Esophagus squamous epithelium (tissue), 5 donors: ENCODE measurements at regions not wholly inside any gene's neighbourhood (a gene's known extent, or its start where the extent isn't known, plus 50 kb on each side); places are given as distances from the start of the nearest gene placed in this dataset.

Experiments
- DNase-seq: peaks from one replicate; lab custom pipeline; 2025; lab: John Stamatoyannopoulos, UW
- H3K27ac ChIP-seq, 4 donors: fragments of 200-600 bp; sonication (generic); one replicate each; pipeline ENCODE4 v1.5.1; 2016 to 2019; ENCODE audit warnings: mild to moderate bottlenecking in 1 of 4
- H3K27me3 ChIP-seq, 4 donors: fragments of 200-600 bp; sonication (generic); 1 replicate in 3 of 4; 2 replicates in 1 of 4; pipeline versions ENCODE4 v1.5.1 to v1.6.0; 2017 to 2021; ENCODE audit warnings: antibody characterized with exemption in 1 of 4
- H3K36me3 ChIP-seq, 3 donors: fragments of 200-600 bp; sonication (generic); one replicate each; pipeline ENCODE4 v1.5.1; 2016 to 2019
- H3K4me1 ChIP-seq, 3 donors: fragments of 200-600 bp; sonication (generic); one replicate each; pipeline ENCODE4 v1.5.1; 2017 to 2019
- H3K4me3 ChIP-seq, 4 donors: fragments of 200-600 bp; sonication (generic); 1 replicate in 3 of 4; 2 replicates in 1 of 4; pipeline ENCODE4 v1.5.1; 2016 to 2019; ENCODE audit warnings: mild to moderate bottlenecking in 2 of 4, moderate library complexity in 1 of 4
- H3K9me3 ChIP-seq, 3 donors: fragments of 200-600 bp; sonication (generic); one replicate each; pipeline ENCODE4 v1.5.1; 2016 to 2019
- POLR2A ChIP-seq, 4 donors: fragments of 450-650 bp; IDR thresholded peaks; one replicate each; pipeline ENCODE4 v1.6.1; 2017; ENCODE audit warnings: antibody characterized with exemption in 4 of 4, mild to moderate bottlenecking in 4 of 4, moderate library complexity in 3 of 4
- WGBS, 2 donors: methylation state at CpG; one replicate each; pipeline ENCODE4 v1.1.5; 2018; 5-methylcytosine and 5-hydroxymethylcytosine counted together
- intact Hi-C: fragments of 100-400 bp; cut with DNase I; formaldehyde crosslinking; loops from one replicate; pipeline ENCODE4 v1.15.0; 2022
- TF ChIP-seq, protein P1 (sequence below), 6 experiments: fragments of 450-650 bp in 4 of 6; fragments of 200-600 bp in 2 of 6; sonication (generic) in 2 of 6; IDR thresholded peaks; one replicate each; pipeline ENCODE4 v1.5.1; 2016 to 2019; ENCODE audit warnings: antibody characterized with exemption in 6 of 6, mild to moderate bottlenecking in 4 of 6, moderate library complexity in 4 of 6
- donor health status: DM: yes; HTN: yes; CAD: no.

DNA sequence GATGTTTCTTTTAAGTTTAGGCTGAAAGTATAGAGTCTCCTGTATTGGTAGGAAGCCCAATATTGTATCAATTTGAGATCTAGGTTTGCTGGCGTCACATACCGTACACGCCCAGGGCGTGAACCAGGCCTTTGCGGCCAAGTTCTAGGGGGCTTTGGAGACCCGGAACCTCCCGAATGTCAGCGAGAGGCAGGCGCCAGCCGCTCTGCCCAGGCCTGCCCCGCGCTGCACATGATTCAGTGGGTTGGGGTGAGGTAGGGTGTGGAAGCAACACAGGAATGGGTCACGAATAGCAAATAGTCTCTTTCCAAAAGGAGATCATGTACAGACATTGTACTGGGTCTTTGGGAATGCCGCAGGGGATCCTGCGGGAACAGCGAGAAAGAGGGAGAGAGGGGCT, 195.7 kb upstream of the FAT1 start:
- WGBS, 2 donors, result 84 to 86% methylated on average over 9 to 11 of the region's 16 CpGs
- no peak for DNase-seq
- Histone ChIP-seq H3K27ac (no peak overlapping the region), H3K9me3 (no peaks in the 10 kb centered on the region), H3K4me1 (peaks cover 0 to 6% (median 0%) of the 10 kb centered on the region in 3 donors), H3K27me3 (no peaks in the 10 kb centered on the region), H3K36me3 (no peaks in the 10 kb centered on the region), H3K4me3 (no peak overlapping the region)
- TF ChIP-seq, protein P1, sequence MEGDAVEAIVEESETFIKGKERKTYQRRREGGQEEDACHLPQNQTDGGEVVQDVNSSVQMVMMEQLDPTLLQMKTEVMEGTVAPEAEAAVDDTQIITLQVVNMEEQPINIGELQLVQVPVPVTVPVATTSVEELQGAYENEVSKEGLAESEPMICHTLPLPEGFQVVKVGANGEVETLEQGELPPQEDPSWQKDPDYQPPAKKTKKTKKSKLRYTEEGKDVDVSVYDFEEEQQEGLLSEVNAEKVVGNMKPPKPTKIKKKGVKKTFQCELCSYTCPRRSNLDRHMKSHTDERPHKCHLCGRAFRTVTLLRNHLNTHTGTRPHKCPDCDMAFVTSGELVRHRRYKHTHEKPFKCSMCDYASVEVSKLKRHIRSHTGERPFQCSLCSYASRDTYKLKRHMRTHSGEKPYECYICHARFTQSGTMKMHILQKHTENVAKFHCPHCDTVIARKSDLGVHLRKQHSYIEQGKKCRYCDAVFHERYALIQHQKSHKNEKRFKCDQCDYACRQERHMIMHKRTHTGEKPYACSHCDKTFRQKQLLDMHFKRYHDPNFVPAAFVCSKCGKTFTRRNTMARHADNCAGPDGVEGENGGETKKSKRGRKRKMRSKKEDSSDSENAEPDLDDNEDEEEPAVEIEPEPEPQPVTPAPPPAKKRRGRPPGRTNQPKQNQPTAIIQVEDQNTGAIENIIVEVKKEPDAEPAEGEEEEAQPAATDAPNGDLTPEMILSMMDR (IDR thresholded peaks at IDR 0.05), result no peak
- TF ChIP-seq POLR2A (IDR thresholded peaks at IDR 0.05), result no peak
- intact Hi-C loops, result no loop called here

DNA sequence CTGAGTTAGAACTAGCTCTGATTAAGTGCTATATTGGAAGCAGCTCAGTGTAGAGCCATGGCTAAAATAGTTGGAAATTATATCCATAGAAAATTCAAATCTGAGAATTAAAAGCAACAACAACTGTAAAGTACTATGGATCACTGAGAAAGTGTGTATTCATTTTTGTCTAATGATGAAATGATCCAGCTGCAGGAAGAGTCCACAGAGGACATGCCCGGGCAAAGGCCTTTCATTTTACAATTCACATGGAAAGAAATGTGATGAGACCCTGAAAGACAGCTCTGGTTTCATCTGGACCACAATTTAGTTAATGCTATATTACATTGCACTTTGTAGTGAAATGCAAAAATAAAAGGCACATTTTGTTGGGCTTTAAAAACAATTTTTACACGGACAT, 196.8 kb upstream of the FAT1 start:
- WGBS, 2 donors, result 43 to 49% methylated on average over 2 of the region's 2 CpGs
- Histone ChIP-seq H3K36me3 (no peaks in the 10 kb centered on the region), H3K9me3 (no peaks in the 10 kb centered on the region), H3K27ac (peak overlapping the region in 1 of 4 donors; percentile 52), H3K4me3 (no peak overlapping the region), H3K27me3 (no peaks in the 10 kb centered on the region), H3K4me1 (peaks cover 0 to 6% (median 0%) of the 10 kb centered on the region in 3 donors)
- intact Hi-C loops, result no loop called here
- DNase-seq, result no peak
- no peak for TF ChIP-seq POLR2A (IDR thresholded peaks at IDR 0.05)
- TF ChIP-seq, protein P1 (IDR thresholded peaks at IDR 0.05), result no peak

DNA sequence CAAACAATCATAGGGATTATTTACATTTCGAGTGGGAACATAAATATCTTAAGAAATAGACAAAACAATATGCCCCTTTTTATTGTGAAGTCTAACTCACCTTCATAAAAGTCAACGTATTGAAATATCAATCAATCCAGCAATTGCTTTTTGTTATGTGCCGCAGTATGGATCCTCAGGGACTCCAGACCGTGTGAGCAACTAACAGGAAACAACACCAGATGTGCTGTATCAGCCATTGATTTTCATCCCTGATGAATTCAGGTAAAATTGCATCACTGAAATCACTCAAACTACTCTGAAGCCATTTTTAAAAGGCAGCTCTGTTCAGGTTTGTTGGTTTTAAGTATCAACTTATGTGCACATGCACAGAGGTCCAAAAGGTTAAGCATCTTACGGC, 197.3 kb upstream of the FAT1 start:
- Histone ChIP-seq H3K36me3 (no peaks in the 10 kb centered on the region), H3K9me3 (no peaks in the 10 kb centered on the region), H3K4me1 (peaks cover 0 to 6% (median 0%) of the 10 kb centered on the region in 3 donors), H3K4me3 (no peak overlapping the region), H3K27me3 (no peaks in the 10 kb centered on the region), H3K27ac (no peak overlapping the region)
- WGBS, 2 donors, result 48 to 56% methylated on average over 5 of the region's 5 CpGs
- TF ChIP-seq, protein P1 (IDR thresholded peaks at IDR 0.05), result no peak
- no peak for TF ChIP-seq POLR2A (IDR thresholded peaks at IDR 0.05)
- DNase-seq, result no peak
- intact Hi-C loops, result no loop called here

DNA sequence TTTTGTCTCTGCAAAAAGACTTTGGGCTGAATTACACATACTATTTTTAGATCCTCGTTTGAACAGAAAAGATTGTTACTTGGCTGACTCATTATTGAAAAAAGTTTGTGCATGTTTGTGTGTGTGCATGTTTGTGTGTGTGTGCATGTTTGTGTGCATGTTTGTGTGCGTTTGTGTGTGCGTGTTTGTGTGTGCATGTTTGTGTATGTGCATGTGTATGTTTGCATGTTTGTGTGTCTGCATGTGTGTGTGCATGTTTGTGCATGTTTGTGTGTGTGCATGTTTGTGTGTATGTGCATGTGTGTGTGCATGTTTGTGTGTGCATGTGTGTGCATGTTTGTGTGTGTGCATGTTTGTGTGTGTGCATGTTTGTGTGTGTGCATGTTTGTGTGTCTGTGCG, 201.1 kb upstream of the FAT1 start:
- 31 to 38% methylated on average over 4 of the region's 4 CpGs for WGBS, 2 donors
- no peak for DNase-seq
- TF ChIP-seq, protein P1 (IDR thresholded peaks at IDR 0.05), result no peak
- no peak for TF ChIP-seq POLR2A (IDR thresholded peaks at IDR 0.05)

DNA sequence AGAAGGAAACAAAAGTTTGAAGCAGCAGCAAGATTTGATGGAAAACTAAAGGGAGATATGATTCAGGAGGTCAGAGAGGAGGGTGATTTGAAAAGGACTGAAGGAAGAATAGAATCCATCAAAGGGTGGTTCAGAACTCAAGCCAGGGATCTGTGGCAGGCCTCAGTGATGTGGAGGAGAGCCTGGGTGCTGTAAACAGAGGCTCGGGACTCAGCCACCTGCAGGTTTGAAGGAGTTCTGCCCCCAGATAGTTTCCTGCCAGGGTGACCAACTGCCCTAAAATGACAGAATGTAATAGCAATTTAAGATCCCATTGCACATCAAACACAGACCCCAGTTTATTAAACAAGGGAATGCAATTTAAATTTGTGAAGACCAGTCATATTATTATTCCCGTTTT, 204.0 kb upstream of the FAT1 start:
- intact Hi-C loops, result no loop called here
- Histone ChIP-seq H3K9me3 (no peaks in the 10 kb centered on the region), H3K4me3 (no peak overlapping the region), H3K27ac (no peak overlapping the region), H3K27me3 (no peaks in the 10 kb centered on the region), H3K4me1 (no peaks in the 10 kb centered on the region), H3K36me3 (no peaks in the 10 kb centered on the region)
- DNase-seq, result no peak
- WGBS, 2 donors, result 59 to 70% methylated on average over 2 of the region's 2 CpGs
- TF ChIP-seq POLR2A (IDR thresholded peaks at IDR 0.05), result no peak
- TF ChIP-seq, protein P1 (IDR thresholded peaks at IDR 0.05), result no peak

More for the DNA sequence above, 201.1 kb upstream of the FAT1 start:
- Histone ChIP-seq H3K27me3 (no peaks in the 10 kb centered on the region), H3K4me3 (no peak overlapping the region), H3K9me3 (no peaks in the 10 kb centered on the region), H3K4me1 (peaks cover 0 to 6% (median 0%) of the 10 kb centered on the region in 3 donors), H3K27ac (no peak overlapping the region), H3K36me3 (no peaks in the 10 kb centered on the region)
- intact Hi-C loops, result no loop called here
